Skin epidermis (tissue), 12 donors: ENCODE measurements at regions not wholly inside any gene's neighbourhood (a gene's known extent, or its start where the extent isn't known, plus 50 kb on each side); places are given as distances from the start of the nearest gene placed in this dataset.

Experiments
- H3K27ac ChIP-seq, 21 experiments: fragments of 200-600 bp; sonication (generic) in 11 of 21; one replicate each; pipeline ENCODE4 v1.5.0; 2020; ENCODE audit warnings: mild to moderate bottlenecking in 3 of 21, inconsistent platforms in 2 of 21, moderate library complexity in 2 of 21
- H3K4me3 ChIP-seq, 7 experiments: fragments of 200-600 bp; sonication (generic) in 2 of 7; one replicate each; pipeline ENCODE4 v1.5.0; 2020; ENCODE audit warnings: inconsistent platforms in 2 of 7, mild to moderate bottlenecking in 2 of 7, moderate library complexity in 1 of 7

- no peak overlapping the region for H3K27ac ChIP-seq
These were observed 526.2 kb upstream of the ADARB2 start for GRCh38 chr10:2263561-2263960.

GRCh38 chr10:2262878-2263277, 525.6 kb upstream of the ADARB2 start:
- no peak overlapping the region for H3K4me3 ChIP-seq
- no peak overlapping the region for H3K27ac ChIP-seq

More at GRCh38 chr10:2263561-2263960, 526.2 kb upstream of the ADARB2 start:
- H3K4me3 ChIP-seq: no peak overlapping the region

- Histone ChIP-seq H3K4me3 (no peak overlapping the region), H3K27ac (no peak overlapping the region)
These were observed 525.0 kb upstream of the ADARB2 start for GRCh38 chr10:2262333-2262732.

GRCh38 chr10:2256241-2256640, 518.9 kb upstream of the ADARB2 start:
- Histone ChIP-seq H3K27ac (no peak overlapping the region), H3K4me3 (no peak overlapping the region)

GRCh38 chr10:2252096-2252495, 514.8 kb upstream of the ADARB2 start:
- Histone ChIP-seq H3K4me3 (no peak overlapping the region), H3K27ac (no peak overlapping the region)

GRCh38 chr10:2251631-2252030, 514.3 kb upstream of the ADARB2 start:
- no peak overlapping the region for H3K4me3 ChIP-seq
- H3K27ac ChIP-seq: no peak overlapping the region

GRCh38 chr10:2246747-2247146, 509.4 kb upstream of the ADARB2 start:
- Histone ChIP-seq H3K27ac (no peak overlapping the region), H3K4me3 (no peak overlapping the region)

- Histone ChIP-seq H3K27ac (no peak overlapping the region), H3K4me3 (no peak overlapping the region)
These were observed 508.3 kb upstream of the ADARB2 start for GRCh38 chr10:2245580-2245979.

GRCh38 chr10:2244471-2244870, 507.1 kb upstream of the ADARB2 start:
- Histone ChIP-seq H3K27ac (no peak overlapping the region), H3K4me3 (no peak overlapping the region)

- Histone ChIP-seq H3K27ac (no peak overlapping the region), H3K4me3 (no peak overlapping the region)
These were observed 499.6 kb upstream of the ADARB2 start for GRCh38 chr10:2236876-2237275.

- no peak overlapping the region for H3K4me3 ChIP-seq
- H3K27ac ChIP-seq: no peak overlapping the region
These were observed 495.2 kb upstream of the ADARB2 start for GRCh38 chr10:2232479-2232878.

GRCh38 chr10:2230478-2230877, 493.2 kb upstream of the ADARB2 start:
- H3K4me3 ChIP-seq: no peak overlapping the region

GRCh38 chr10:2228320-2228901, 491.1 kb upstream of the ADARB2 start:
- Histone ChIP-seq H3K4me3 (no peak overlapping the region), H3K27ac (no peak overlapping the region)

More at GRCh38 chr10:2230478-2230877, 493.2 kb upstream of the ADARB2 start:
- no peak overlapping the region for H3K27ac ChIP-seq

- Histone ChIP-seq H3K4me3 (no peak overlapping the region), H3K27ac (no peak overlapping the region)
These were observed 488.3 kb upstream of the ADARB2 start for GRCh38 chr10:2225609-2226008.

GRCh38 chr10:2223548-2224320, 486.4 kb upstream of the ADARB2 start:
- H3K4me3 ChIP-seq: no peak overlapping the region
- H3K27ac ChIP-seq: no peak overlapping the region

- no peak overlapping the region for H3K4me3 ChIP-seq
- H3K27ac ChIP-seq: no peak overlapping the region
These were observed 485.3 kb upstream of the ADARB2 start for GRCh38 chr10:2222631-2223030.

GRCh38 chr10:2214805-2215204, 477.5 kb upstream of the ADARB2 start:
- Histone ChIP-seq H3K27ac (no peak overlapping the region), H3K4me3 (no peak overlapping the region)

GRCh38 chr10:2214092-2214491, 476.8 kb upstream of the ADARB2 start:
- no peak overlapping the region for H3K4me3 ChIP-seq
- H3K27ac ChIP-seq: no peak overlapping the region

- Histone ChIP-seq H3K27ac (no peak overlapping the region), H3K4me3 (no peak overlapping the region)
These were observed 475.0 kb upstream of the ADARB2 start for GRCh38 chr10:2212244-2212834.

- Histone ChIP-seq H3K27ac (no peak overlapping the region), H3K4me3 (no peak overlapping the region)
These were observed 472.8 kb upstream of the ADARB2 start for GRCh38 chr10:2210088-2210487.

- Histone ChIP-seq H3K4me3 (no peak overlapping the region), H3K27ac (no peak overlapping the region)
These were observed 470.8 kb upstream of the ADARB2 start for GRCh38 chr10:2208106-2208505.
